GM18868 (cell line): ENCODE measurements at regions not wholly inside any gene's neighbourhood (a gene's known extent, or its start where the extent isn't known, plus 50 kb on each side); places are given as distances from the start of the nearest gene placed in this dataset.

Experiments used
- ATAC-seq: cut with Tn5 transposase; IDR thresholded peaks from one replicate; pipeline ENCODE4 v1.9.1; 2021; ENCODE audit warnings: mild to moderate bottlenecking, moderate library complexity; ENCODE audit not compliant: unreplicated experiment

DNA sequence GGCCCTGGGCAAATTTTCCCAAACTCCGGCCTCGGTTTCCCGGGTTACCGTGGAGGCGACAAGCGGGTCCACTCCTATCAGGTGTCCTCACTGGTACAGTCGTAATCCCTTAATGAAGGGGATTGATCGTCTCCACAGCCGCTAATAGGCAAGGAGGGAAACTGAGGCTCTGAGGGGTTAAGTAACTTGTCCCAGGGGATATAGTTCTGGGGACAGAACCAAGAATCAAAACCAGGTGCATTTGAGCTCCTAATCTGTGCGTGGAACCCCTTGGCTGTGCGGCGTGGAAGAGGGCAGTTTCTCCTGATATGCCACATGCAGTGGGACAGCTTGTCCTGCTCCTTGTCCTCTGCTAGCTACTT is 157.2 kb downstream of the CYRIA start:
- no peak for ATAC-seq

DNA sequence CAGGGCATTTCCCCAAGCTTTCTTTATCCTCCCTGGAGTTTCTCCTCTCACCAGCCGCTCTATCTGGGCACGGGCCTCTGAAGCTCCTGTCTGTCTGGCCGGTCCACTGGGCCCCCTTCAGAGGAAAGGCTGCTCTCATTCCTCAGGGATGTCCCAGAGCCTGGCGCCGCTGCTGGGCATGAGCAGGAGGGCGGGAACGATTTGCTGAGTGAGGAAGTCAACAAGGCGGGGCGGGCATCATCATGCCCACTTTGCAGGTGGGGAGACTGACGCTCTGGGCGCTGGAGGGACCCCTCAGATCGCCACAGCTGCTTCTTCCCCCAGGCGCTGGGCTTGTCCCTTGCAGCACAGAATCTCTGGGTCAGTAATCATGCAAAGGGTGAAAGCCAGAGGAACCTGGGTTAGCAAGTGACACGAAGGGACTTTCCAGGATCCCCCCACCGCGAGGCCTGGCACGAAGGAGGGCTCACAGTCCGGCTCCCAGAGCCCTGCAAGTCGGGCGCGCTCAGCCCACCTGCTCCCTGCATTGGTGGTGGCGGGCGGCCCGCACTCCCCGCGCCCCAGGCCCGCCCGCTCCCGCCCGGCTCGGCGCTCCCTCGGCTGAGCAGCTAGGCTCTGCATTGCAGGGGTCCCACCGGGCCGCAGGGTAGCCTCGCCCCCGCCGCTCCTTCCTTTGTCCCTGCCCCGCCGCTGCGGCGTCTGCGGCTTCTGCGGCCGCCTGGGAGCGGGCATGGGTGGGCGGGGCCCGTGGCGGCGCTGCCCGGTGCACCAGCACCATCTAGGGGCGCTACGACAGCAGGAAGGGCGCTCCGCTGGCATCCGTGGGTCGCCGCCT is 157.8 kb downstream of the CYRIA start:
- ATAC-seq, result peak; percentile 68

DNA sequence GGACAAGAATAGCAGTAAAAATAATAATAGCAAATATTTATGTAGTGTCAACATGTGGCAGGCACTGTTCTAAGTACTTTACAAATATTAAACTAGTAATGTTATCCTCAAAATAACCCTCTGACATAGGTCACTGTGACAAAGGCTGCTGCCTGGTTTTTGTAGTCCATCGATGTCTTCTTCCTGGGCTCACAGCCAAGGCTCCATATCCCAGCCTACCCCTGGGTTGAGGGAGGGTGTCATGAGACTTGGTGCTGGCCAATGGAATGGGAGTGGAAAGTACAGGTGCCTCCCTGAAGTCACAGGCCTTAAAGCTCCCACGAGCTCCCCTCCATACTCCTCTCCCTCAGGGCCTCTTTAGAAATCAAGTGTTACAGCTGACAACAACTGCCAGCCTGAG is 159.3 kb downstream of the CYRIA start:
- ATAC-seq, result no peak

DNA sequence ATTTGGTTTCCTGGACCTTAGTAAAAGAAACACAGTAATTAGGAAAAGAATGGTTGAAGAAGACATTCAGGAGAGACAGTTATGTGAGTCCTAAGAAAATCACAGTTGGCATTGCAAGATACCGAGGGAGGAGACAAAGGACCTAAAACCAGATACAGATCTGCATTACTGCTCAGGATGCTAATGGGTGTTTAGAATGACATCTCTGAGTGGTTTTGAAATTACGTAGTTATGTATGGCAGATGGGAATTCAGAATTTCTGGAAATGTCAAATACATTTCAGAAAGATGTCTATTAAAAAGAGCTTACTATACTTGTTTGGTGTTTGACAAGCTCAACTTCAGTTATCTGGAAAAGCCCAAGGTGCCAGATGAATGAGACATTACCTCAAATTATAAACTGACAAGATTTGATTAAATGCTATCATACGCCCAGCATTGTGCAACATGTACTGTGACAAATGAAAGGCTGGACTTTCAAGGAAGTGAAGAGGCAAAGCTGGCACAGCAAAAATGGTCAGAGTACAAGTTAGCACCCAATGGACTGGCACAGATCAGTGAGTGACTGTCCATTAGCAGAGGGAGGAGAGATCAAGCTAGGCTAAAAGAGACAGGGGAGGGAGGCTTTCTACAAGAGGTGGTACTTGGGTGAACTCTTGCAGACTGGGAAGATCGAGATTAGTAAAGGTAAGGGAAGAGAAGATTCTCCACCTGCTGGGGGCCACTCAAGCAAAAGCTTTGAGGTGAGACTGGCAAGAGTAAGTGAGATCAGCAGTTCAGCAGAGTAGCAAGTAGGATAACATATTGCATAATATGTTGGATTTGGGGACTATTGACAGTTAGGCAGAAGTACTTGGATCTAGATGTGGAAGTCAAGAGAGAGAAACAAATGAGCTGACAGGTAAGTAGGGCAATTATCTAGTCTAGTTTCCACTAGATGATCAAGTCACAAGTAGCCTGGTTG is 168.9 kb downstream of the CYRIA start:
- no peak for ATAC-seq

DNA sequence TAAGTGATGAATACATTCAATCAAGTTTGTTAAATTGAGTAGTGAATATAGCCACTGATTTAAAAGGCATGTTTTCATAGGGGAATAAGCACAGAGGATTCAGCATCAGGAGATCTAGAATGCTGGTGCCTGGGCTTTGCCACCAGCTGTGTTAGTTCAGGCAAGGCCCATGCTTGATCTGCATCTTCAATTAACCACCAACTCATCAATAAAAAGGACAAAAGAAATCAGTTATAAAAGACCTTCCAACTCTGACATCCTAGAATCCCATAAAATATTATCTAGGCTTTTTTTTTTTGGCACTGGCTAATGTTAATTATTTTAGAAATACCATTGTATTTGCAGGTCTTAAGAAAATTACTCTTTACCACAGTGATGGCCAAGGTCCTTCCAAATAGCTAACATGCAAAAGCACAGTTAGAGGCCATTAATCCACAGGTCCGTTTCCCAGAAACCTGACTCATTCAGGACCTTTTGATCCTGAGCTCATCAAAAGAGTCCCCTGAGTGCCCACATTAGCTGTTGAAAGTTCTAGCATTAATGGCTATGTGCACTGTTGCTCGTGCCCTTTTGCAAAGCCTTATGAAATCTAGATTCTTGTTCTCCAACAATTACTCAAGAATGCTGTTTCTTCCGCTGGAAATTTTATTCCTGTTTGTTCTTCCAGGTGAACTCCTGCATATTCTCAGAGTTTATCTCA is 170.0 kb downstream of the CYRIA start:
- ATAC-seq, result no peak

DNA sequence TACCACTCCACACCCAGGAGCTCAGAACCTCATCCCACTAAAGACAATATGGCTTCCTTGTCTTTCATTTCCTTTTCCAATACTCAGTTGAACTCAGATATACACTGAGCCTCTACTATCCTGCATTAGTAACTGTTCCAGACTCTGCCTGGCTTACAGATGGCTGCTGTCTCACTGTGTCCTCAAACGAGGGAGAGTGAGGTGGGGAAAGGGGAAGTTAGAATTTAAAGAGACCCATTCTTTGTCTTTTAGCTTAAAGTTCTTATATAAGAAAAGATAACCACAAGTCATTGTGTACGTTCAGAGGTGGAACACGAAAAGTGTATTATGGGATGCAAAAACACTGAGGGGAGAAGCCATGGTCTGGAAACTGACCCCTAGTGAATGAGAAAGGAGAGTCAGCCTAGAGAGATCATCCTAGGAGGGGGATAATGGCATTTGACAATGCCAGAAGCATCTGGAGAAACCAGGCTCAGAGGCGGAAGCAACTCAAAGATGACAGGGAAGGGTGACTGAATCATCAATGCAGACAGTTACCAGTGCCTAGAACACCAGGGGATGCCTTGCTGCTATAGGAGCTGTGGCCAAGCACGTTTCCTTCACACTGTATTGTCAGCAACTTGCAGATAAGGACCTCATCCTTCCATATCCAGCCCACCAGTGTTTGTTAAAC is 170.7 kb downstream of the CYRIA start:
- no peak for ATAC-seq

DNA sequence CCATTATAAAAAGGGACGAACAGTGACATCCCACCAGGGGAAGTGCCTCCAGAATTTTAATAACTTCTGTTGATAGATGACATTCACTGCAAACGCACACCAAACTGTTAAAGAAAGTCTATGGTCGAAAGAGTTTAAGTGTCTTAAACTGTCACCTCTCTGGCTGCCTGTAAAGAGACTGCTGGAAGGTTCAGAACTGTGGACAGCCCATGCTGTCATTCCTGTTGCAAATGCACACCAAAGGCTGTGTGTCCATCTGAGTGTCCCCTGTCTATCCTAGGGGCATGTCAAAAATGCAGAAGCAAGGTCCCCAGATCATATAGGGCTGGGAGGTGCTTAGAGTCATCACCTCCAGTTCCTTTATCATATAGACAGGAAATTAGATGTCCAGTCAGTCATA is 171.8 kb downstream of the CYRIA start:
- no peak for ATAC-seq

DNA sequence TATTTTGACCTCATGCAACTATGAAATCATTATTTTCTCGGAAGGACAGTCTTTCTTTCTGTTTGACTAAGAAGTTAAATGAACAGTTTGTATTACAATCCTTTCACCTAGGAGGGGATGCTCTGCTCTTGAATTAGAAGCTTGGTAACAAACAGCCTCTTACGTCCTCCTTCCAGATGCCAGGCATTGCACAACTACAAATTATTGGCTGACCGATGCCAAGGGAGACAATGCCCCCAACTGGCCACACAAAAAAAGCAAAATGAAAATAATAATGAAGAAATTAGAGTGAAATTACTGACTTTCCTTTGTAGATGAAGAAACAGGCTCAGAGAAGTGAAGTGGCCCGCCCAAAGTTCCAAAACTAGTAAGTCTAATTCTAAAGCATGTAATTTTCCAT is 177.9 kb downstream of the CYRIA start:
- no peak for ATAC-seq

DNA sequence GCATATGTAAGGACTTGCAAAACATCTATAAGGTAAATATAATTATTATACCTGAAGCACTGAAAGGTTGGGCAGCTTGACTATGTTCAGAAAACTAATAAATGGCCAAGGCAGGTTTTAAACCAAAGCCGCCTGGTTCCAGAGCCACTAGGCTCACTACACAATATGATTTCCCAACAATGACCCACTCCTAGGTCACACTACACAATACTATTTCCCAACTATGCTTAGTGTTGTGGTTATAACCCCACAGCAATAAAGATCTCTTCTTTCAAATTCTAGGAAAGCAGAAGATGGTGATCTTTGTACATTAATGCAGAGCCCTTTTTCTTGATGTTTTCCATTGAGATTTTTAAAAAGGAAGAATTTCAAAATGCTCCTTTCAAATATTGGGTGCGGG is 180.4 kb downstream of the CYRIA start:
- ATAC-seq, result no peak

DNA sequence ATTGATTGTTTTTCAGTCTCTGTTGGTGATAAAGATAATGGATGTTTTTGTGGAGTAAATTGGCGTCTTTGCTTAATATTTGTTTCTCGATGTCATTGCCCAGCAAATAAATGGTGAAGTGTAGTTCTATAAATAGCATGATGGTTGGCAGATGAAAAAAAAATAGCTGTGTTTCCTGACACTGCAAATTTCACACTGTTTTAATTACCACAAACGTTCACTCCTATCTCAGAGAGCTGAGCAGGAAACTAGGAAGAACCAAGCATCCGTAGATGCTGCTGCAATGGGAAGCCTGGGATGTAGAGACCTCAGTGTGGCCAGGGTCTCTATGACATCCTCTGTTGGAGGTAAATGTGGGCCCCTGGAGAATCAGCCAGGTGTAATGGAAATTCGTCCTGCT is 183.2 kb downstream of the CYRIA start:
- ATAC-seq, result no peak

DNA sequence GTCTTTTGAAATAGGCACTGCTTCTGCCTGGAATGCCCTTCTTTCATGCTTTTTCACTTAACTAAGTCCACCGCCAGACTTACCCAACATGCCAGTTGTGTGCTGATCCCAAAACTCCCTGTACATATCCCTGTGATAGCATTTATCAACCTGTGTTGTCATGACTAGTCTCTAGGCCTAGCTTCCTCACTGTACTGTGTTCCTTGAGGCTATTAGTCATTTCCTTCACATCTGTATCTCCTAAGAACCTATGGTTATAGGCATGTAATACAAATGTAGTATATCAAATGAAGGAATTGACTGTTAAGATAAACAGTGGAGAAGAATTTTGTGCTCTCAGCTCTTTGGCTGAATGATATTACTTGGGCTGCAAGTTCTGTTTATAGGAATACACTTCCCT is 184.3 kb downstream of the CYRIA start:
- no peak for ATAC-seq

DNA sequence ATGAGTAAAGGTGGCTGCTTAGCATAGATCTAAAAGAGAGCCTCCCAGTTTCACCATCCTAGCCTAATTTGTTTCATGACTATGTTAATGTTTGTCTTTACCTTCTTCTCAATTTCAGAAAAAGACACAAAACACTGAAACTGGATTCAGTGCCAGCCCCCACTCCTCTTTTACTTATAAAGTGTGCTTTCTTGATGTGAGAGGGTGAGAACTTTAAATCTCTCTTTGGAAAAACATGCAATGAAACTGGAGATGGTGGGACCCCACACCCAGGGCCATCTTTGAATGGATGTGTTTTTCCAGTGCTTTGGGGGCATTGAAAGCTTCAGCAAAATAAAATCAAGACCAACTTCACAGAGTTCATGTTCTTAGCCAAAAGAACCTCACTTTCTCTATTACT is 185.9 kb downstream of the CYRIA start:
- no peak for ATAC-seq

DNA sequence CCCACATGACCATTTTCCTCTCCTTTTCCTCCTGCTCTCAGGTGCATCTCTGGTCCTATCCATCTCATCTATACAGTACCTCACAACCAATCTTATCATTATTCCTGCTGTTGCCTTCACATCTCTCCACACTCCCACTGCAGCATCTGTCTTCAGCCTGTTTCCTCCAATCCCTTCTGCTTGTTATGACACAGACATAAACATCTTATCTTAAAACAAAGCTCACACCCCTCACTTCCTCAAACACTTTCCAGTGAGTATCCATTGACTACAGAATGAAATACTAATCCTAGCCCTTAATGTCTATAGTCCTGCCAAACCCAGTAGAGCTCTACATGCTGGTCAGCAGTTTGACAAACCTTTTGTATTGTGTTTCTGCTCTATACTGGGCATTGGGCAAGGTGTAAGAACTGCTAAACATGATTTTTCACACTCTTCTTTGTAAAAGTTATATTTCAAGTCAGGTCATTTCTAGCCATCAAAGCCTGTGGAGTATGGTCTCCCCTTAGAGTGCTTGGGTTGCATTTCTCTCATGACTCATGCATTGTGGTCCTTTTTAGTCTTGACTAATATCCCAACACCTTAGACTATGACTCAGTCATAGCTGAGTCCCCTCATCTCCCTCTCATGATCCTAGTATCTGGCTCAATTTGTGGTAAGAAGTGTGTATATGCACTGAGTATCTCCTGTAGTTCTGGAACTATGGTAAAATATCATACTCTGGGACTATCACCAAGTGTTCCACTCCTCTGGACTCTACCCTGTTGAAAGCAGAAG is 187.0 kb downstream of the CYRIA start:
- ATAC-seq, result no peak

DNA sequence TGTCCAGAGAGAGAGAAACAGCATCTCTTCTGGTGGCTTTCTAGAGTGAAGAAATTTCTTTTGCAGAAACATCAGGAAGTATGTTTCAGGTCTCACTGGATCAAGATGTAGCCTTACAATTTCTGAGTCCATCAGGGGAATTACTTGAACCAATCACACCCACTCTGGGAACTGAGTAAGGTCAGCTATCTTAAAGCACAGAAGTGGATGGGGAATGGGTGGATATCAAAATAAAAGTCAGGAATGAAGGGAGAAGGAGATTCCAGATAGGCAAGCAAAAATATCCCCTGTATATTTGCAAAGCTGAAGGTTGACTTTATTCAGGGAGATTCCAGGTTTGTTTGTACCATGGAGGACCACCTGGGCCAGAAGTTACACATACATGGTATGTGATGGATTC is 188.0 kb downstream of the CYRIA start:
- ATAC-seq, result no peak

DNA sequence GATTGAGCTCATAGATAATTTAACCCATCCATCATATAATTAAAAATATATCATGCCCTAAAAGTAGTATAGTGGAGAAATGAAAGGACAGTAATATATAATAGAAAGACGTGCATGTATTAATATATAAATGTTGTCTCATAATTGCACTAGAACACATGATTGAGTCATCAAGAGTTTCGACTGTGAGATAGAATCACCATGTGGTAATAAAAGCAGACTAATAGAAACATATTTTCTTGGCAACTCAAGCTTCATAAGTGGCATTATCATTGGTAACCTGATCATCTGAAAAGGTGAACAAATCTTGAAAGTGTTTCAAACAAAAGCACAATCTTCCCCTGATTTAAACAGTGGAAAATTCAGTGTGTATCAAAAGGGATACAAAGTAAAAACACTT is 188.8 kb downstream of the CYRIA start:
- no peak for ATAC-seq

DNA sequence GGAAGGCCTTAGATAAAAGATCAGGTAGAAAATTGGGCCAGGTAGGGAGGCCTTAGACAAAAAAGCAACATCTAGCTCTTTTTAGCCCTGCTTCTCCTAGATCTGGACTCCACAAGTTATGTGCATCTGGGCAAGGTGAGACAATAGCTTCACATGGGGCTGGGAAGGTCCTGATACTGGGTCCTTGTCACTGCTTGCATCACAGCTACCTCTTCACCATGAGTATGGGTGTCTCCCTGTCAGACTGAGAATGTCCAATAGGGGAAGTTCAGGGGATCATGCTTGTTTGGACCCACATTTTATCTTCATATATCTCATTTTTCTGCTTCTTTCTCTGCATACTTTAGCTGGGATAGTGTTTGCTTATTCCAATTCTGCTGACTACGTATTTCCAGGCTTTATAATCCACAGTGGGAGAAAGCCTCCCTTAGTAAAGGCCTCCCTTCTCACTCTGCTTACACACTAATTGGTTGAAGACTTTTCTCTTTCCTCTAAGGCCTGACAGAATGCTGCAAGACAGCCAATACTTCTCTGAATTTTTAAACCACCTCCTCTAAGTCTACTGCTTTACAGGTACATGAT is 189.6 kb downstream of the CYRIA start:
- no peak for ATAC-seq

DNA sequence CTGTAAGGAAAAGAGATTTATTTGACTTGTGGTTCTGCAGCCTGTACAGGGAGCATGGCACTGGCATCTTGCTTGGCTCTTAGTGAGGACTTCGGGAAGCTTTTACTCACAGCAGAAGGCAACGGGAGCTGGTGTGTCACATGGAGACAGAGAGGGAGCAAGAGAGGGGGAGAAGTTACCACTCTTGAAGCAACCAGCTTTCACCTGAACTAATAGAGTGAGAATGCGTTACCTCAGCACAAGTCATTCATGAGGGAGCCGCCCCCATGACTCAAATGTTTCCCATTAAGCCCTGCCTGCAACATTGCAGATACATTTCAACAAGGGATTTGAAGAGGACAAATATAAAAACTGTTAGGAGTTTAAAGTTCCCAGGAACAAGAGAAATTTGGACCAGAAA is 190.0 kb downstream of the CYRIA start:
- no peak for ATAC-seq

DNA sequence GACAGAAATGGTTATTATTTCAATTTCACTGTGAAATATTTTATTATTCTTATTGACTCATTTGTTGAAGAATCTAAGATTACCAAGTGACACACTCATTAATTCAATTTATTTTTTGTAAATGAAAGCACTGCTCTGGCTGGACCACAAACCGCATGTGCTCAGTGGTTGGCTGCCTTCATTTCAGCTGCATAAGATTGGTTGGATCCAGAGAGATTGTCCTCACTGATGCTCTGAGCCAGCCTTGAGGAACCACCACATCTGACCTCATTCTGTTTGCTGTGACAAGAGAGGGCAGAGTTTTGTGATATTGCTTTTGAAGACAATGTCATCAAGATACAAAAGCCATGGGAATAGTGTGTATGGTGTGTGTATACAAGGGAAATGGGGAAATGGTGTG is 192.1 kb downstream of the CYRIA start:
- no peak for ATAC-seq

DNA sequence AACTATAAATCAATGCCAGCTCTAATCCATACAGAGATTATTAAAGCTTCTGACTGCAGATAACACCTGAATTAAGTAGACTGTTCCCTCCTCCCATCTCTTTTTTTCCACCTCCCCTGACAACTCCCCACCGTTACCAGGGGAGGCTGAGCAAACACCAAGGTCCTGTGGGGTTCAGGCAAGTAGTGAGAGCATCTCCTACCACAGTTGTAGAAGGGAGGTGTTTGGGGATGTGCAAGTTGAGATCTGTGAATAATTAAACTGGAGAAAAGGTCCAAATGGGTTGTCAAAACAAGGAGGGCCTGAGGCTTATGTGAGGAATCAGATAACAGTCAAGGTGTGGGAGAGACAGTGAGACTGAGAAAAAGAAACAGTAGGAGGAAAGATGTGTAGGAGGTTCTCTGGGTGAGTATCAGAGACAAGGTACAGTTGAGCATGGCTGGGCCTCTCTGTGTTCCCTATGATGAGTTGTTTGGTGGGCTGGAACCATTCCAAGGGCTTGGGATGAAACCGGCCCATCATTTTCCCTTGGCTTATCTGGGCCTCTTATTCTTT is 194.6 kb downstream of the CYRIA start:
- ATAC-seq, result no peak

DNA sequence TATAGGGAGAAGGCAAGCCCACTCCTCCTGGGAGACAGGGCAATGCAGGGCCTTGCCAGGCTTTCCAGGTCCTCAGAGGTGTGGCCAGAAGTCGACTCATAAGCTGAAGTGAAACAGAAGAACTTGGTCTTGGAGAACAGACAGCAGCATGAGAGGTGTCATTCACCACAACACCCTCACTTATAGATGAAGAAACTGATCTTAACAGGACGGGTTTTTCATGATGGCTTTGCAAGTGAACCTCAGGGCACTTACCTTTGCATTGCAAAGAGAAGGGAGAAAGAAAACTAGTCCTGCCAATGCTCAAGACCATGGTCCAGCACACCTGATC is 198.8 kb downstream of the CYRIA start:
- ATAC-seq, result no peak
